ENCODE measurements at regions not wholly inside any gene's neighbourhood (a gene's known extent, or its start where the extent isn't known, plus 50 kb on each side); places are given as distances from the start of the nearest gene placed in this dataset.

DNA sequence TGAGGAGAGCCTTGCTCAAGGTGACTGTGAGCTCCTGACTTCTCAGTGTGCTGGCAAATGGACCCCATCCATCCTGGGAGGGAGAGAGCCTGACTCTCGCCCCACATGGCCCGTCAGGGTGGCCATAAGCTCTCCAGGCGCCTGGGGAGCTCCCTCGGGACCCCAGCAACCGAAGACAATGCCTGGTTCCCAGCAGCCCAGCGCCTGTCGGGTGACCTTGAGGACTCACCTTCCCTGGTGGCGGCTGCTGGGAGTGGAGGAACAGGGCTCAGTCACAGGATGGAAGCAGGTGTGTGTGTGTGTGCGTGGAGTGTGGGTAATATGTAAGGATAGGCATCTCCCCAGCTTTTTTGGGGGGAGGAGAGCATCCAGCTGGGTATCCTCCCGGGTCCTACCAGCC is 190.3 kb downstream of the MELK start:
- TF ChIP-seq, protein P1, sequence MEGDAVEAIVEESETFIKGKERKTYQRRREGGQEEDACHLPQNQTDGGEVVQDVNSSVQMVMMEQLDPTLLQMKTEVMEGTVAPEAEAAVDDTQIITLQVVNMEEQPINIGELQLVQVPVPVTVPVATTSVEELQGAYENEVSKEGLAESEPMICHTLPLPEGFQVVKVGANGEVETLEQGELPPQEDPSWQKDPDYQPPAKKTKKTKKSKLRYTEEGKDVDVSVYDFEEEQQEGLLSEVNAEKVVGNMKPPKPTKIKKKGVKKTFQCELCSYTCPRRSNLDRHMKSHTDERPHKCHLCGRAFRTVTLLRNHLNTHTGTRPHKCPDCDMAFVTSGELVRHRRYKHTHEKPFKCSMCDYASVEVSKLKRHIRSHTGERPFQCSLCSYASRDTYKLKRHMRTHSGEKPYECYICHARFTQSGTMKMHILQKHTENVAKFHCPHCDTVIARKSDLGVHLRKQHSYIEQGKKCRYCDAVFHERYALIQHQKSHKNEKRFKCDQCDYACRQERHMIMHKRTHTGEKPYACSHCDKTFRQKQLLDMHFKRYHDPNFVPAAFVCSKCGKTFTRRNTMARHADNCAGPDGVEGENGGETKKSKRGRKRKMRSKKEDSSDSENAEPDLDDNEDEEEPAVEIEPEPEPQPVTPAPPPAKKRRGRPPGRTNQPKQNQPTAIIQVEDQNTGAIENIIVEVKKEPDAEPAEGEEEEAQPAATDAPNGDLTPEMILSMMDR (IDR thresholded peaks at IDR 0.05): no peak
- no peak for TF ChIP-seq EZH2 (IDR thresholded peaks at IDR 0.05)

Measured in neural progenitor cell (in vitro differentiated cells).